ENCODE measurements at regions not wholly inside any gene's neighbourhood (a gene's known extent, or its start where the extent isn't known, plus 50 kb on each side); places are given as distances from the start of the nearest gene placed in this dataset.

- ChIA-PET POLR2A (no interaction called here), CTCF (interaction anchor here (1.0 kb wide), 1 partner anchor 21 kb away, joined by 4 read pairs; no protein-coding TSS in a partner anchor)
- H3K27ac Mint-ChIP-seq, result no peak overlapping the region
- no peaks in the 10 kb centered on the region for H3K4me1 Mint-ChIP-seq
- peaks cover 24% of the 10 kb centered on the region for H3K27me3 Mint-ChIP-seq
- H3K4me3 Mint-ChIP-seq, result no peak overlapping the region
- DNase-seq, result no peak
- H3K9me3 Mint-ChIP-seq, result no peaks in the 10 kb centered on the region
- no peaks in the 10 kb centered on the region for H3K36me3 Mint-ChIP-seq (ENCODE audit: low read depth)
Observed at GRCh38 chr12:66066137-66066928, 64.2 kb downstream of the LLPH start.

- Mint-ChIP-seq H3K36me3 (ENCODE audit: low read depth) (no peaks in the 10 kb centered on the region), H3K9me3 (no peaks in the 10 kb centered on the region)
- CTCF ChIA-PET, result no interaction called here
Observed at GRCh38 chr12:66065641-66066136, 64.9 kb downstream of the LLPH start.

GRCh38 chr12:66065150-66065549 lies 65.4 kb downstream of the LLPH start:
- Mint-ChIP-seq H3K9me3 (no peaks in the 10 kb centered on the region), H3K4me3 (no peak overlapping the region), H3K4me1 (no peaks in the 10 kb centered on the region), H3K27me3 (peaks cover 29% of the 10 kb centered on the region), H3K27ac (no peak overlapping the region), H3K36me3 (ENCODE audit: low read depth) (no peaks in the 10 kb centered on the region)
- CTCF ChIA-PET, result no interaction called here
- no peak for DNase-seq
- POLR2A ChIA-PET, result no interaction called here

More at GRCh38 chr12:66065641-66066136, 64.9 kb downstream of the LLPH start:
- POLR2A ChIA-PET, result no interaction called here
- H3K27me3 Mint-ChIP-seq, result peaks cover 25% of the 10 kb centered on the region
- H3K27ac Mint-ChIP-seq, result no peak overlapping the region
- no peak overlapping the region for H3K4me3 Mint-ChIP-seq
- DNase-seq, result no peak
- no peaks in the 10 kb centered on the region for H3K4me1 Mint-ChIP-seq

GRCh38 chr12:66063916-66064315 lies 66.6 kb downstream of the LLPH start:
- H3K4me3 Mint-ChIP-seq, result no peak overlapping the region
- H3K4me1 Mint-ChIP-seq, result no peaks in the 10 kb centered on the region
- ChIA-PET CTCF (no interaction called here), POLR2A (no interaction called here)
- DNase-seq, result no peak
- no peaks in the 10 kb centered on the region for H3K9me3 Mint-ChIP-seq
- no peak overlapping the region for H3K27ac Mint-ChIP-seq
- peaks cover 29% of the 10 kb centered on the region for H3K27me3 Mint-ChIP-seq
- no peaks in the 10 kb centered on the region for H3K36me3 Mint-ChIP-seq (ENCODE audit: low read depth)

GRCh38 chr12:66062290-66062625 lies 68.3 kb downstream of the LLPH start:
- H3K36me3 Mint-ChIP-seq (ENCODE audit: low read depth), result no peaks in the 10 kb centered on the region
- H3K9me3 Mint-ChIP-seq, result no peaks in the 10 kb centered on the region
- no peaks in the 10 kb centered on the region for H3K4me1 Mint-ChIP-seq
- ChIA-PET CTCF (interaction anchor here (0.7 kb wide), 1 partner anchor 23 kb away, joined by 3 read pairs; no protein-coding TSS in a partner anchor), POLR2A (no interaction called here)
- no peak for DNase-seq
- H3K4me3 Mint-ChIP-seq, result no peak overlapping the region
- H3K27ac Mint-ChIP-seq, result no peak overlapping the region
- H3K27me3 Mint-ChIP-seq, result peaks cover 29% of the 10 kb centered on the region

GRCh38 chr12:66061557-66062289 lies 68.8 kb downstream of the LLPH start:
- H3K4me3 Mint-ChIP-seq, result no peak overlapping the region
- no peaks in the 10 kb centered on the region for H3K9me3 Mint-ChIP-seq
- no peak for DNase-seq
- POLR2A ChIA-PET, result no interaction called here
- H3K36me3 Mint-ChIP-seq (ENCODE audit: low read depth), result no peaks in the 10 kb centered on the region
- H3K27me3 Mint-ChIP-seq, result peaks cover 25% of the 10 kb centered on the region
- H3K4me1 Mint-ChIP-seq, result no peaks in the 10 kb centered on the region
- H3K27ac Mint-ChIP-seq, result no peak overlapping the region
- CTCF ChIA-PET, result interaction anchor here (0.7 kb wide), 1 partner anchor 24 kb away, joined by 3 read pairs; no protein-coding TSS in a partner anchor

GRCh38 chr12:66061076-66061475 lies 69.5 kb downstream of the LLPH start:
- no peak overlapping the region for H3K27ac Mint-ChIP-seq
- H3K4me1 Mint-ChIP-seq, result no peaks in the 10 kb centered on the region
- POLR2A ChIA-PET, result no interaction called here
- DNase-seq, result no peak
- H3K4me3 Mint-ChIP-seq, result no peak overlapping the region
- no peaks in the 10 kb centered on the region for H3K9me3 Mint-ChIP-seq
- CTCF ChIA-PET, result no interaction called here
- H3K27me3 Mint-ChIP-seq, result peaks cover 19% of the 10 kb centered on the region
- H3K36me3 Mint-ChIP-seq (ENCODE audit: low read depth), result no peaks in the 10 kb centered on the region

- H3K27ac Mint-ChIP-seq, result no peak overlapping the region
- no peaks in the 10 kb centered on the region for H3K36me3 Mint-ChIP-seq (ENCODE audit: low read depth)
- peaks cover 15% of the 10 kb centered on the region for H3K27me3 Mint-ChIP-seq
- POLR2A ChIA-PET, result no interaction called here
- CTCF ChIA-PET, result no interaction called here
- no peak overlapping the region for H3K4me3 Mint-ChIP-seq
- no peaks in the 10 kb centered on the region for H3K9me3 Mint-ChIP-seq
- H3K4me1 Mint-ChIP-seq, result no peaks in the 10 kb centered on the region
- no peak for DNase-seq
Observed at GRCh38 chr12:66060163-66060907, 70.2 kb downstream of the LLPH start.

- no peaks in the 10 kb centered on the region for H3K36me3 Mint-ChIP-seq (ENCODE audit: low read depth)
- POLR2A ChIA-PET, result no interaction called here
- CTCF ChIA-PET, result no interaction called here
- H3K27ac Mint-ChIP-seq, result no peak overlapping the region
- H3K4me3 Mint-ChIP-seq, result no peak overlapping the region
- H3K9me3 Mint-ChIP-seq, result no peaks in the 10 kb centered on the region
- no peaks in the 10 kb centered on the region for H3K4me1 Mint-ChIP-seq
- peaks cover 14% of the 10 kb centered on the region for H3K27me3 Mint-ChIP-seq
- no peak for DNase-seq
Observed at GRCh38 chr12:66059666-66060065, 70.9 kb downstream of the LLPH start.

GRCh38 chr12:66058554-66058953 lies 72.0 kb downstream of the LLPH start:
- no peak for DNase-seq
- H3K27me3 Mint-ChIP-seq, result peaks cover 17% of the 10 kb centered on the region
- H3K4me3 Mint-ChIP-seq, result no peak overlapping the region
- H3K36me3 Mint-ChIP-seq (ENCODE audit: low read depth), result no peaks in the 10 kb centered on the region
- ChIA-PET POLR2A (no interaction called here), CTCF (no interaction called here)
- no peaks in the 10 kb centered on the region for H3K4me1 Mint-ChIP-seq
- H3K27ac Mint-ChIP-seq, result no peak overlapping the region
- H3K9me3 Mint-ChIP-seq, result no peaks in the 10 kb centered on the region

GRCh38 chr12:66055837-66056319 lies 74.7 kb downstream of the LLPH start:
- Mint-ChIP-seq H3K4me3 (no peak overlapping the region), H3K4me1 (no peaks in the 10 kb centered on the region), H3K36me3 (ENCODE audit: low read depth) (no peaks in the 10 kb centered on the region), H3K27me3 (peaks cover 15% of the 10 kb centered on the region), H3K27ac (no peak overlapping the region), H3K9me3 (no peaks in the 10 kb centered on the region)
- POLR2A ChIA-PET, result no interaction called here
- CTCF ChIA-PET, result no interaction called here
- DNase-seq, result no peak

- H3K36me3 Mint-ChIP-seq (ENCODE audit: low read depth), result no peaks in the 10 kb centered on the region
- H3K4me1 Mint-ChIP-seq, result no peaks in the 10 kb centered on the region
- H3K9me3 Mint-ChIP-seq, result no peaks in the 10 kb centered on the region
- H3K27ac Mint-ChIP-seq, result no peak overlapping the region
- peaks cover 12% of the 10 kb centered on the region for H3K27me3 Mint-ChIP-seq
- POLR2A ChIA-PET, result no interaction called here
- DNase-seq, result no peak
- no peak overlapping the region for H3K4me3 Mint-ChIP-seq
- CTCF ChIA-PET, result no interaction called here
Observed at GRCh38 chr12:66052988-66053615, 77.4 kb downstream of the LLPH start.

- no peak overlapping the region for H3K27ac Mint-ChIP-seq
- no peak for DNase-seq
- no peaks in the 10 kb centered on the region for H3K36me3 Mint-ChIP-seq (ENCODE audit: low read depth)
- POLR2A ChIA-PET, result no interaction called here
- no peaks in the 10 kb centered on the region for H3K9me3 Mint-ChIP-seq
- H3K4me3 Mint-ChIP-seq, result no peak overlapping the region
- CTCF ChIA-PET, result no interaction called here
- H3K4me1 Mint-ChIP-seq, result no peaks in the 10 kb centered on the region
- H3K27me3 Mint-ChIP-seq, result peaks cover 12% of the 10 kb centered on the region
Observed at GRCh38 chr12:66051361-66051760, 79.2 kb downstream of the LLPH start.

Data from activated CD4-positive, alpha-beta memory T cell treated with anti-CD3 and anti-CD28 coated beads, Interleukin-2, amount 10 ng/mL, durations not matched to agents 7 days and 5 days (primary cell).